ENCODE measurements at regions not wholly inside any gene's neighbourhood (a gene's known extent, or its start where the extent isn't known, plus 50 kb on each side); places are given as distances from the start of the nearest gene placed in this dataset.

DNA sequence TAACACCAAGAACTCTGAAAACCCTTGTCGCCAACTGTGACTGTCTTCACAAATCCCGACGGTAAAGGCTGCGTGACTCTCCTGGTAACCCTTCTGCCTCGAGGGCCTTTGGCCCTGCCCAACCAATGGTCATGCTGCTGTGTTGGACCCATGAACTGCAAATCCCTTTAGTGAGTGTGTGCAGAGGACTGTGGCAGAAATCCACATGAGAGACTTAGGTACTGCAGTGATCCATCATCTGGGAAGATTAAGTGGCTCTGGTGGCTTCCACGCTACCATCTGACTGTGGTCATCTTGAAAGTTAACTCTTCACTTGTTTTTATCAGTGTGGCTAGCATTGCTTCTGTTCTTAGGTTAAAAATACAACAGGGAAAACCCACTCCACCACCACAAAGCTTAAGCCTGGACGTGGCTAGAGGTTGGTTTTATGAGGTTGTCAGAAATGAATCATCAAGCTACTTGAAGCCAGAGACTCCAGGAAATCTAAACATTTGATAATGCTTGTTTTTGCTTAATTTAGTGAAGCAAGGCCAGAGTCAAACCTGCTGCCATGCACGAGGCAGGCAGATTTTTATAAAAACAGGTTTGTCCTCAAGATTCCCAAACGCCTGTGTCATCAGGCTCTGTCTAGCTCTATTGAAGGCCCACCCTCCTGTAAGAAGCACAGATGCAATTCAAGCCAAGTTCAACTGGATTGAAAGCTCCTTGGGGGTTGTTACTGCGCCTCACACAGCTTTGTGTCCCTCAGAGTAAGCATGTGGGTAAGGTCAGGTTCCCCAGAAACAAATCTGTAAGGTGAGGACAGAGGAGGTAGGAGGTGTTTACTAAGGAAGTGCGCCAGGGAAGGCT, 52.7 kb upstream of the ERCC6L2 start:
- no peak for DNase-seq

- DNase-seq, result no peak
These were observed 53.5 kb upstream of the ERCC6L2 start for GRCh38 chr9:95822015-95822414.

DNA sequence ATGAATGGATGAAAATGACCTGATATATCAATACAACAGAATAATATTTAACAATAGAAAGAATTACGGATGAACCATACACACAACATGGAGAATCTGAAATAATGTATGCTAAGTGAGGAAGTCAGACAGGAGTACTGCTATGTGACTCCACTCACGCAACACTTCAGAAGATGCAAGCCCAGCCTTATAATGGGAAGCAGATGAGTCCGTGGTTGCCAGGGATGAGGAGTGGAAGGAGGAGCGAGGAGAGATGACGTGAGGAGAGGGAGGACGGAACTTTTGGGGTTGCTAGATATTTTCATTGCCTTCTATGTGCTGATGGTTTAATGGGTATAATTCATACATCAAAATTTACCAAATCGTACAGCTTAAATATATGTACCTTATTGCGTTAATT, 55.4 kb upstream of the ERCC6L2 start:
- DNase-seq, result no peak

DNA sequence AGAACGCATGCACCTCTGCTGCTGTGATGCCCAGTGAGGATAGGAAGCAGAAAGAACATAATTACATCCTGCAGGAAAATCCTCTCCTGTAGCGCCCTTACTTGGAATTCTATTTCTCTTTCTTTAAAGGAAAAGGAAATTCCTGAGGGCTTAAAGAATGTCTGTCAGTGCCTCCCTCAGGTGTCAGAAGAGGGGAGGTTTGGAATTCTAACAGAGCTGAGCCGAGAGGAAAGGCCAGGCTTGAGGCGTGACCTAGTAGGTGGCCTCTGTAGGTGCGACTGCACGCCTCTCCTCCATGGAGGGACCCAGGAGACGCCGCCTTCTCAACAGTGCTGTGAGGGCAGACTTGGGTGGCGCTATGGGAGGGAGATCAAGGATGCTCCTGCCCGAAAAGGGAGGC, 55.9 kb upstream of the ERCC6L2 start:
- no peak for DNase-seq

DNA sequence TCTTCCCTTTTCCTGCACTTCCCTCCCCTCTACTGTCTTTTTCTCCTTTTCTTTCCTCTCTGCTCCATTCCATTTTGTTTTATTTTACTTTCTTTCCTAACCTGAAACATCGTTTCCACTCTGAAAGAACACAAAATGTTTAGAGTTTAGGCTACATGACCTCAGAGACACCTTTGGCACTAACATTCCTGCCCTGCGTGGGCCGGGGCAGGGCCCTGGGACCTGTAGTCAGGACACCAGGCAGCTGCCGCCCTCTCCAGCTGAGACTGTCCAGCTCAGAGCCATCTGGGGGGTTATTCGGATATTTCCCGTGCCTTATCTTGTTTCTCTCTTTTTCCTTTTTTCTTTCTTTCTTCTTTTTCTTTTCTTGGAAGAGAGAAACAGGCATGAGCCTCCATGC, 58.3 kb upstream of the ERCC6L2 start:
- no peak for DNase-seq

DNA sequence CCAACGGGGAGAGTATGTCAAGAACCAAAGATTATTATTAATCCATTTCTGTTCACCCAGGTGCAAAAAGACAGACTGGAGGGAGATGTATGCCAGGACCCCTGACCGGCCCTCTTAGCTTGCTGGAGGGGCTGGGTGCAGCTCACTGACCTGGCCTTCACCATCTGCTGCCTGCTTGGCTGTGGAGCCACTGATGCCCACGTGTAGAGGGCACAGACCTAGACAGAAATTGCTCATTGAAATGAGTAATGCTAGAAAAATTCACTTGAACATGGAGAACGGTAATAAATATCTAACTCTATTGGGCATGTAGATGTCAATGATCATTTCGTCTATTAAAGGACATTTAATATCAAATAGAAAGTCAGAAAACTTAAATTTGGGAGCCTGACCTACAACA, 58.8 kb upstream of the ERCC6L2 start:
- no peak for DNase-seq

- DNase-seq, result no peak
These were observed 59.5 kb upstream of the ERCC6L2 start for GRCh38 chr9:95815961-95816360.

GRCh38 chr9:95815133-95815532, 60.4 kb upstream of the ERCC6L2 start:
- no peak for DNase-seq

DNA sequence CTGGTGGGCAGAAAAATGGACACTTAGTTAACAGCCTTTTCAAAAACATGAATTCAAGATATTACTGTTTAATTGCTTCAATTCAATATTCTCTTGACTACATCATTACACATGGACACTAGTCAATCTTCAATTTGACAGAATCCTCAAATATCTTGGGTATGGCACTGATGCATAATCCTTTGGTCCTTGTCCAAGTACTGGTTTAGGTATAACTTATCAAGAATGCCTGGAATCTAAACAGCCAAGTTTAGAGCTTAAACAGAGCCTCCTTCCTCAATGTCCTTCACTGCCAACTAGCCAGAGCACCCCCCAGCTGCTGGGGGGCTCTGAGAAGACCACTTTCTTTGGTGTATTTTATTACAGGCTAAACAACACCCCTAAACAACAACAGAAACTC, 61.6 kb upstream of the ERCC6L2 start:
- no peak for DNase-seq

GRCh38 chr9:95810814-95811213, 64.7 kb upstream of the ERCC6L2 start:
- DNase-seq, result no peak

GRCh38 chr9:95810133-95810532, 65.4 kb upstream of the ERCC6L2 start:
- no peak for DNase-seq

DNA sequence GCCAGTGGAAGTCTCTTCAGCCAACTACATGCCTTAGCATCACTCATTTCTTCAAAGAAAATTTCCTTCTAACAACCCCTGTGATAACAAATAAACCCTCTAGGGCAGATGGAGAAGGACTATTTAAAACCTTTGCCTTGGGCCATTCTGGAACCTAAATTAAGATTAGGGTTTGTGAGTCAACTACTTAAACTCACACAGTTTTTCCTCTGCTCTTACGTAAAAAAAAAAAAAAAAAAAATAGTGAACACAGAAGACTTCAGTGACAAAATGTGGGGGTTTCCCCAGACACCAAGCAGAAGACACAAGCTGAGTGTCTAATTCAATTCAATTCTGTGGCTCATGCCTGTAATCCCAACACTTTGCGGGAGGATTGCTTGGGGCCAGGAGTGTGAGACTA, 65.8 kb upstream of the ERCC6L2 start:
- DNase-seq, result no peak

DNA sequence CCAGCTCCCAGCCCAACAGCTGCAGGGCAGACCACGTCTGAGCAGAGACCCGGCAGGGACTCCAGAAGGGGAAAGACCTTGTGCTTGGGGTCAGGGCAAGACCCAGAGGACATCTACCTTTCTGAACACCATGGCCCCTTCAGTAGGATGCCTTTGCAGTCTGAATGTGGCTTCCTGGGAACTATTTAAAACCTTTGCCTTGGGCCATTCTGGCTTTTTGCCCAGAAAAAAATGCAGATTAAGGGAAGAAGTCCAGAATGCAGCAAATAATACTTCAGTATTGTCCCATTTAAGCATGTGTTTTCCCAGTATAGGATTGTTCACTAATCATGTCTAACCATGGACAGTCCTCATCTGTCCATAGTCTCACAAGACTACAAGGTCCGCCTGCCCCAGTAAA, 67.5 kb upstream of the ERCC6L2 start:
- DNase-seq, result no peak

GRCh38 chr9:95807326-95807947, 68.1 kb upstream of the ERCC6L2 start:
- no peak for DNase-seq

DNA sequence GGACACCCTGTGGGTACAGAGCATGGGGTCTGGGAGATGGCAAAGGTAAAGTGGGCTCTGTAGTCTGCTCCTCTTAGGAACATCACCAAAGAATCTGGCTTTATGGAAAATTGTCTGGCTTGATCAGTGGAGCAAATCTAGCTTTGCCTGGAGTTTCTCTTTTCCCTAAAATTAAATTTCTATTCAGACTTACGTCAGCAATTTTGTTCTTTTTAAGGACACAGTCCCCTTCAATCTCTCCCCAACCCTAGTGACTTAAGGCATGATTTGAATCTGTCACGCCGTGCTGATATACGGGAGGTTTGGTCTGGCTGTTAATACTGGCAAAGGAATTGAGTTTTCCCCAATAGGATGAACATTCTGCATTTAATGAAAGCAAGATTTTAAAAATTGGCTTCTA, 72.3 kb upstream of the ERCC6L2 start:
- no peak for DNase-seq

DNA sequence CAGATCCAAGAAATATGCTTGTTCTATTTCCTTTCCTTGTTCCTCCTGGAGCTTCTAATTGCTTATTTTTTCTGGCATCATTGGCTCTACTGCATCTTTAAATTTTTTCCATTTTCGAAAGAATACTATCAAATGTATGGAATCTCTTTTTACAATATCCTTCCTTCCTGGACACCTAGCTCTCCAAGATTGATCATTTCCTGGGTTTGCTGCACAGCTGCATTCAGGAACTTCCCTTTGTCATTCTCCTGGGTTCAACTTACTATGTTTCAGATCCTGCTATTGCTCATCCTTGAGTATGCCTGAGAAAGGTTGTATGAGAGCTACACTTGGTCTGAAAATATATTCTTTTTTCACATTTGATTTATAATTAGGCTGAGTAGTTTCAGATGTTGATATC, 73.7 kb upstream of the ERCC6L2 start:
- DNase-seq, result no peak

DNA sequence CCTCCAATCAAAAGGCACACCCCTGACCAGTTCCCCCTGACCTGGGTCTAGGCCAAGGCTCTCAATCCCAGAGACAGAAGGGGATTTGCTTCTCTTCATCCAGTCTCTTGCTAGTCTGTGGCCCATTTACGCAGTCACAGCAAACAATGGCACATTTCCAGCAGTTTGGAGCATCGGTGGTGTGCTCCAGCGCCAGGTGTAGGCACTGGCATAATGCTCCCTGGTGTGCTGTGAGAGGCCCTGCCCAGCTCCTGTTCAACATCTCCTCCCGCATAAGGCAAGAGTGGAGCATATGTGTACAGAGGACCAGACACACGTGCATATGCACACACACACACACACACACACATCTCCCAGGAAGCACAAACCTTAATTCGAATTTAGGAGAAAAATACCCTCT, 79.5 kb upstream of the ERCC6L2 start:
- DNase-seq, result peak; percentile 14

DNA sequence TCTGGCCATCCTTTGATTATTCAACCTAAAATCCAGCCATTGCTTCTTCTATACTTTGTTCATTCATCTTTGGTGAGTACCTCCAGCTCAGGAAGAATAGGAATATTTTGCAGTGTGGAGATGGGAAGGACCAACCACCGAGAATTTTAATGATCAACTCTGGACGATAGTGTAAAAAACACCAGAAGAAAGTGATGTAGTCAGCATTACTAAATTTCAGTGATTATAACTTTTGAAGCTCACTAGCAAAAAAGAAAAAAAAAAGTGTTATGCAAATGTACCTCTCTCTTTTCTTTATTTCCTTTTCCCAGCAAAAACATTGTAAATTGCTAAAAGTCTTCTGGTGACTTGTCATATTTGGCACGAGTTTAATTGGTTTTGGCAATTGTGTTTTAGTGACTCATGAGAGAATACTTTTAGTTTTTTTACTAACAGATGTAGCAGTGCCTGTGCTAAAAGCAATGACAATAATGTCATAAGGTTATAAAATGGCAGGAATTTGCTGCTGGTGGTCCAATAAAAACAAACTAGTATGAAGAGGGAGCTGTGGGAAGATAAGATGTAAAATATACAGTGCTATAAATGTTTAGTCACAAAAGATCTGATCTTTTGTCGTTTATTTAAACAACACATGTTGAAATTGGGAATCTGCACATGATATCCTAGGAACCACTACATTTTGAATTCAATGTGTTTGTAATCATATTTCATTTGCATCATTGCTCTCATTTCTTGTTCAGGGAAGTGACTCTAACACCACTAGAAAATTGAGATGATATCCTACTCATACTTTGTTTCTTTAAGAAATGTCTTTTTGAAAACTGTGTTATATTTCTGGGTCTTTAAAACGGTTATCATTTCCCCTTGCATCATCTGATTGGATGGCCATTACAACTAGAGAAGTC, 81.3 kb upstream of the ERCC6L2 start:
- no peak for DNase-seq

GRCh38 chr9:95791695-95792094, 83.8 kb upstream of the ERCC6L2 start:
- no peak for DNase-seq

DNA sequence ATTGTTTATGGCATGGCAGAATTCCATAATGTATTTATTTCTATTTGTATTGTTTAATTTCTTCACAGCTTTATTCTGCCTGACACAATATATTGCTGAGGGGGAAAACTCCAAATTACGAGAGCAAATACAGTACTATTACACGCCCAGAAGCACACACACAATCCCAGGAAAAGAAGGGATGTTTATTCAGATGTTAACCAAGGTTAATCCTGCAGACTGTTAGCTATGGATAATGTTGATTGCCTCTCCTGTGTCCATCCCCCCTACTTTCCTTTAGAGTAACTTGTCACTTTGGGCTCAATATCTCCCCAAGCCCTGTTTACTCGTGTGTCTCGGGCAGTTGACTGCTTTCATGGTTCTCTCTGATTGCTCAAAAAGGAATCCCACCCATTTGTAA, 84.2 kb upstream of the ERCC6L2 start:
- no peak for DNase-seq

DNA sequence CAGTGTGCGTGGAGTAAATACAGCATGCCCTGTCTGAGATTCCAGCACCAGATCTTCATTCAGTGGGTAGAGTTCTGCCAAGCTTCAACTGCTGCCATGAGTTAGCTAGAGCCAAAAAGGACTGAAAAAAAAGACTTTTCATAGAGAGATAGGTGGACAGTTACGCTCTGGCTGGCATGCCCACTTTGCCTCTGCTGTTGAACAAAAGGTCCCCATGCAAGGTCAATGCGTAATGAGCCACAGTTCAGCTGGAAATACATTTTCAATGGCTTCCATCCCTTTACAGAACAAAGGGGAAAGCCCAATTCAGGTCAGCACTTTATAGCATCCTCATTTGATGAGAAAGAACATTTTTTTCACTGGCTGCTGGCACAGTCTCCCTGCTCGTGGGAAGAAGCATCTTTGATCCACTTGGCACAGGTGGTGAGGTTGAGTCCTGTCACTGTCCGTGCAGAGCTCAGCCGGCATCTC, 86.9 kb upstream of the ERCC6L2 start:
- DNase-seq, result no peak

DNA sequence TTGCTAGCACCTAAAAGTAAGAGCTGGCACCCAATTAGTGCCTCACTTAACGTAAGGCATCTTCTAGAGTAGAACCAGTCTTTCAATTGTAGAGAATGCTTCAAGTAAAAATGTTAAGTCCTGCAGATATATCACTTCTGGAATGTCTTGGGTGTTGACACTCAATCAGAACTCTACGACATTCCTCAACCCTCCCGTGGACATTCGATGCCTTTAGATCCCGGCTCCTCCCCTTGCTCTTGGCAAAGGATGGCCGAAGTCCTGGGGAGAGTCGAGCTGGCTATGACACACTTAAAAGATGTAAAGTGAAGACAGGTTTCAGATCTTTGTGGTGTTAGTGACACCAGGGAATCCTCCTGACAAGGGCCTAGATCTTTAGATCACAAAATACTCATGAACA, 87.5 kb upstream of the ERCC6L2 start:
- no peak for DNase-seq

GRCh38 chr9:95785209-95785608, 90.3 kb upstream of the ERCC6L2 start:
- no peak for DNase-seq

GRCh38 chr9:95784318-95784717, 91.2 kb upstream of the ERCC6L2 start:
- no peak for DNase-seq

Measured in NCI-H1436 (cell line).